Ovary (tissue), 3 donors: ENCODE measurements at regions not wholly inside any gene's neighbourhood (a gene's known extent, or its start where the extent isn't known, plus 50 kb on each side); places are given as distances from the start of the nearest gene placed in this dataset.

Experiments
- EP300 ChIP-seq: sonication (generic); formaldehyde crosslinking; IDR thresholded peaks from one replicate; pipeline ENCODE4 v1.6.1; 2017; ENCODE audit warnings: antibody characterized with exemption
- POLR2A ChIP-seq: fragments of 450-650 bp; IDR thresholded peaks from one replicate; pipeline ENCODE4 v1.6.1; 2017; ENCODE audit warnings: antibody characterized with exemption, mild to moderate bottlenecking, moderate library complexity
- TF ChIP-seq, protein P1 (sequence below), 3 donors: fragments of 450-650 bp in 2 of 3; fragments of 200-600 bp in 1 of 3; IDR thresholded peaks; one replicate each; pipeline versions ENCODE4 v1.5.1 to v1.8.0; 2016 to 2022; ENCODE audit warnings: antibody characterized with exemption in 3 of 3, mild to moderate bottlenecking in 1 of 3
- donor health status: DM: no; HTN: no; CAD: no.

DNA sequence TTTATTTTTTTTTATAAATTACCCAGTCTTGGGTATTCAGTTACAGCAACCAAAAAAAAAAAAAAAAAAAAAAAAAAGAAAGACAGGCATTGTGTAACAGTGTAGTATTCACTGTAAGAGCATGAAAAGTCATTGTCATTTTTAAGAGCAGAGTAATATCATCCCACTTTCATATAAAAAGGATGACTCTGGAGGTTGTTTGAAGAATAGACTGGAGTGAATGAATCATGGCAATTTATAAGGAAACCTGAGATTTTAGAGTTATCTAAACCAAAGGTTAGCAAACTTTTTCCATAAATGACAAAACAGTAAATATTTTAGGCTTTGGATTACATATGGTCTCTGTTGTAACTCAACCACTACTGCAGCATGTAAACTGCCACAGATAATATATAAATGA lies 794.9 kb downstream of the NTRK3 start:
- TF ChIP-seq POLR2A (no peak), EP300 (no peak)
- TF ChIP-seq, protein P1, sequence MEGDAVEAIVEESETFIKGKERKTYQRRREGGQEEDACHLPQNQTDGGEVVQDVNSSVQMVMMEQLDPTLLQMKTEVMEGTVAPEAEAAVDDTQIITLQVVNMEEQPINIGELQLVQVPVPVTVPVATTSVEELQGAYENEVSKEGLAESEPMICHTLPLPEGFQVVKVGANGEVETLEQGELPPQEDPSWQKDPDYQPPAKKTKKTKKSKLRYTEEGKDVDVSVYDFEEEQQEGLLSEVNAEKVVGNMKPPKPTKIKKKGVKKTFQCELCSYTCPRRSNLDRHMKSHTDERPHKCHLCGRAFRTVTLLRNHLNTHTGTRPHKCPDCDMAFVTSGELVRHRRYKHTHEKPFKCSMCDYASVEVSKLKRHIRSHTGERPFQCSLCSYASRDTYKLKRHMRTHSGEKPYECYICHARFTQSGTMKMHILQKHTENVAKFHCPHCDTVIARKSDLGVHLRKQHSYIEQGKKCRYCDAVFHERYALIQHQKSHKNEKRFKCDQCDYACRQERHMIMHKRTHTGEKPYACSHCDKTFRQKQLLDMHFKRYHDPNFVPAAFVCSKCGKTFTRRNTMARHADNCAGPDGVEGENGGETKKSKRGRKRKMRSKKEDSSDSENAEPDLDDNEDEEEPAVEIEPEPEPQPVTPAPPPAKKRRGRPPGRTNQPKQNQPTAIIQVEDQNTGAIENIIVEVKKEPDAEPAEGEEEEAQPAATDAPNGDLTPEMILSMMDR (IDR thresholded peaks at IDR 0.05): no peak
